HUES48 (cell line): ENCODE measurements at regions not wholly inside any gene's neighbourhood (a gene's known extent, or its start where the extent isn't known, plus 50 kb on each side); places are given as distances from the start of the nearest gene placed in this dataset.
"Not testable (repeated sequence)": the region's sequence is repeated elsewhere in the genome, so short reads cannot be mapped to it uniquely, and the experiment has no call there.

ENCODE experiments used
- H3K27ac ChIP-seq: one replicate; pipeline ENCODE4 v1.7.0; 2013; ENCODE audit warnings: low read depth, low read length, inconsistent platforms
- H3K27me3 ChIP-seq: 2 replicates; pipeline ENCODE4 v1.6.1; 2013; ENCODE audit warnings: mild to moderate bottlenecking, low read length; ENCODE audit not compliant: control insufficient read depth, insufficient read depth
- H3K36me3 ChIP-seq: 2 replicates; pipeline ENCODE4 v1.6.1; 2013; ENCODE audit warnings: low read length; ENCODE audit not compliant: control insufficient read depth, insufficient read depth
- H3K4me1 ChIP-seq: 2 replicates; pipeline ENCODE4 v1.6.1; 2013; ENCODE audit warnings: mild to moderate bottlenecking, low read length; ENCODE audit not compliant: control insufficient read depth, insufficient read depth
- H3K4me3 ChIP-seq: 2 replicates; pipeline ENCODE4 v1.5.1; 2013; ENCODE audit warnings: mild to moderate bottlenecking, low read depth, low read length
- H3K9ac ChIP-seq: 2 replicates; pipeline ENCODE4 v1.6.1; 2013; ENCODE audit warnings: mild to moderate bottlenecking, low read depth, low read length, moderate library complexity
- H3K9me3 ChIP-seq: 2 replicates; pipeline ENCODE4 v1.6.1; 2013; ENCODE audit warnings: low read length; ENCODE audit not compliant: control insufficient read depth, insufficient read depth

- H3K36me3 ChIP-seq = no peaks in the 10 kb centered on the region
- no peaks in the 10 kb centered on the region for H3K9me3 ChIP-seq
Observed at GRCh38 chr5:159514229-159514810, 184.0 kb upstream of the IL12B start.

GRCh38 chr5:159515197-159515596 lies 184.9 kb upstream of the IL12B start:
- Histone ChIP-seq H3K4me3 (no peak overlapping the region), H3K27ac (no peak overlapping the region), H3K9ac (no peak overlapping the region), H3K36me3 (no peaks in the 10 kb centered on the region), H3K4me1 (peaks cover 4% of the 10 kb centered on the region), H3K27me3 (no peaks in the 10 kb centered on the region), H3K9me3 (no peaks in the 10 kb centered on the region)

More at GRCh38 chr5:159514229-159514810, 184.0 kb upstream of the IL12B start:
- Histone ChIP-seq H3K27ac (no peak overlapping the region), H3K27me3 (no peaks in the 10 kb centered on the region), H3K4me1 (peaks cover 6% of the 10 kb centered on the region), H3K9ac (no peak overlapping the region), H3K4me3 (no peak overlapping the region)

- H3K9me3 ChIP-seq = no peaks in the 10 kb centered on the region
- no peak overlapping the region for H3K27ac ChIP-seq
- H3K4me1 ChIP-seq = no peaks in the 10 kb centered on the region
- H3K9ac ChIP-seq = no peak overlapping the region
- no peak overlapping the region for H3K4me3 ChIP-seq
- no peaks in the 10 kb centered on the region for H3K27me3 ChIP-seq
- no peaks in the 10 kb centered on the region for H3K36me3 ChIP-seq
Observed at GRCh38 chr5:159515909-159516415, 185.7 kb upstream of the IL12B start.

GRCh38 chr5:159518371-159518770 lies 188.1 kb upstream of the IL12B start:
- no peak overlapping the region for H3K27ac ChIP-seq
- H3K27me3 ChIP-seq = no peaks in the 10 kb centered on the region
- H3K9ac ChIP-seq = no peak overlapping the region
- H3K4me3 ChIP-seq = no peak overlapping the region
- H3K9me3 ChIP-seq = no peaks in the 10 kb centered on the region
- no peaks in the 10 kb centered on the region for H3K36me3 ChIP-seq
- H3K4me1 ChIP-seq = no peaks in the 10 kb centered on the region

GRCh38 chr5:159519365-159519764 lies 189.1 kb upstream of the IL12B start:
- no peaks in the 10 kb centered on the region for H3K36me3 ChIP-seq
- no peaks in the 10 kb centered on the region for H3K9me3 ChIP-seq
- no peaks in the 10 kb centered on the region for H3K4me1 ChIP-seq
- no peak overlapping the region for H3K4me3 ChIP-seq
- H3K27me3 ChIP-seq = no peaks in the 10 kb centered on the region
- no peak overlapping the region for H3K27ac ChIP-seq
- H3K9ac ChIP-seq = no peak overlapping the region

GRCh38 chr5:159522841-159523240 lies 192.6 kb upstream of the IL12B start:
- Histone ChIP-seq H3K9ac (no peak overlapping the region), H3K36me3 (no peaks in the 10 kb centered on the region), H3K9me3 (no peaks in the 10 kb centered on the region), H3K4me3 (no peak overlapping the region), H3K27me3 (no peaks in the 10 kb centered on the region), H3K27ac (no peak overlapping the region), H3K4me1 (0 out of 2 replicates have a peak, but pooled peaks cover 5% of the 10 kb centered on the region)

- H3K27ac ChIP-seq, H3K9ac ChIP-seq, H3K36me3 ChIP-seq, H3K4me3 ChIP-seq, H3K27me3 ChIP-seq, H3K4me1 ChIP-seq, H3K9me3 ChIP-seq: not testable (repeated sequence)
Observed at GRCh38 chr5:159524279-159524678, 194.0 kb upstream of the IL12B start.

GRCh38 chr5:159525117-159525516 lies 194.8 kb upstream of the IL12B start:
- H3K27ac ChIP-seq = no peak overlapping the region
- H3K4me1 ChIP-seq = 0 out of 2 replicates have a peak, but pooled peaks cover 5% of the 10 kb centered on the region
- H3K4me3 ChIP-seq = no peak overlapping the region
- no peaks in the 10 kb centered on the region for H3K9me3 ChIP-seq
- H3K36me3 ChIP-seq = no peaks in the 10 kb centered on the region
- H3K27me3 ChIP-seq = no peaks in the 10 kb centered on the region
- H3K9ac ChIP-seq = no peak overlapping the region

GRCh38 chr5:159527546-159528254 lies 197.4 kb upstream of the IL12B start:
- Histone ChIP-seq H3K27ac (no peak overlapping the region), H3K9ac (no peak overlapping the region), H3K9me3 (no peaks in the 10 kb centered on the region), H3K4me1 (0 out of 2 replicates have a peak, but pooled peaks cover 5% of the 10 kb centered on the region), H3K36me3 (no peaks in the 10 kb centered on the region), H3K27me3 (no peaks in the 10 kb centered on the region), H3K4me3 (no peak overlapping the region)

GRCh38 chr5:159531554-159532105 lies 201.3 kb upstream of the IL12B start:
- Histone ChIP-seq H3K27ac (no peak overlapping the region), H3K4me1 (no peaks in the 10 kb centered on the region), H3K4me3 (no peak overlapping the region), H3K9ac (no peak overlapping the region), H3K27me3 (no peaks in the 10 kb centered on the region), H3K9me3 (peaks cover 7% of the 10 kb centered on the region), H3K36me3 (no peaks in the 10 kb centered on the region)

- no peaks in the 10 kb centered on the region for H3K36me3 ChIP-seq
- H3K4me3 ChIP-seq = no peak overlapping the region
- H3K9me3 ChIP-seq = peaks cover 7% of the 10 kb centered on the region
- no peak overlapping the region for H3K27ac ChIP-seq
- H3K4me1 ChIP-seq = no peaks in the 10 kb centered on the region
- no peak overlapping the region for H3K9ac ChIP-seq
- no peaks in the 10 kb centered on the region for H3K27me3 ChIP-seq
Observed at GRCh38 chr5:159533197-159533596, 202.9 kb upstream of the IL12B start.
